ENCODE measurements at regions not wholly inside any gene's neighbourhood (a gene's known extent, or its start where the extent isn't known, plus 50 kb on each side); places are given as distances from the start of the nearest gene placed in this dataset.

DNA sequence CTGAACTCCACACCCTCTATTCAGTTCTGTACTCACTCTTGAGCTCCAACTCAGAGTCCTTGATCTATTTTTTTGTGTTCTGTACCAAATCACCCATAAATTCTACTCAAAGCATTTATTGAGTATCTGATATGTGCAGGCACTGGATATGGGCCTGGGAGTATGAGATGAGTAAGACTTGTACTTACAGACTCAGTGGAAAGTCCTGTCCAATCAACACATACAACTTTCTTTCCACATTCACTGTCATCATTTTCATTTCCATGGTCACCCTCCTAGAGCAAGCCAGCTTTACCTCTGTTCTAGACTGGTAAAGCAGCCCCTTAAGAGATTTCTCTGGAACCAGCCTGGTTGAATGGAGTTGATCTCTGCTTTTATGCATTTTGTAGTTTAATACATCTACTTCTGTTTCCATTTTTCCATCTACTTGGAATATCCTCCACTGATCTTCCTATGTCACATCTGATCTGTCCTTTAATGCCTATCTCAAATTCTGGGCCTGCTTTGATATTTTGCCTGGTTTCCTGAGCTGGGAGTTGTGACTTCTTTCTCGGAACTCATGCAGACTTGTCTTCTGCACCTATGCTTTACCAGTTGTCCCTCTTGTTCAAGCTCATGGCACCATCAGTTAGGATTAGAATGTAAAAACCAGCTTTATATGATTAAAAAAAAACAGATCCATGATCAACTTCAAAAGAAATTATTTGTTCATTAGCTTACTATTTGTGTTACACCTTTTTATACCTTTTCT lies 96.9 kb upstream of the GLS start:
- DNase-seq (ENCODE audit: low read depth in 3 of 3), result no peak

GRCh38 chr2:190785334-190785733 lies 95.3 kb upstream of the GLS start:
- DNase-seq (ENCODE audit: low read depth in 3 of 3), result no peak

DNA sequence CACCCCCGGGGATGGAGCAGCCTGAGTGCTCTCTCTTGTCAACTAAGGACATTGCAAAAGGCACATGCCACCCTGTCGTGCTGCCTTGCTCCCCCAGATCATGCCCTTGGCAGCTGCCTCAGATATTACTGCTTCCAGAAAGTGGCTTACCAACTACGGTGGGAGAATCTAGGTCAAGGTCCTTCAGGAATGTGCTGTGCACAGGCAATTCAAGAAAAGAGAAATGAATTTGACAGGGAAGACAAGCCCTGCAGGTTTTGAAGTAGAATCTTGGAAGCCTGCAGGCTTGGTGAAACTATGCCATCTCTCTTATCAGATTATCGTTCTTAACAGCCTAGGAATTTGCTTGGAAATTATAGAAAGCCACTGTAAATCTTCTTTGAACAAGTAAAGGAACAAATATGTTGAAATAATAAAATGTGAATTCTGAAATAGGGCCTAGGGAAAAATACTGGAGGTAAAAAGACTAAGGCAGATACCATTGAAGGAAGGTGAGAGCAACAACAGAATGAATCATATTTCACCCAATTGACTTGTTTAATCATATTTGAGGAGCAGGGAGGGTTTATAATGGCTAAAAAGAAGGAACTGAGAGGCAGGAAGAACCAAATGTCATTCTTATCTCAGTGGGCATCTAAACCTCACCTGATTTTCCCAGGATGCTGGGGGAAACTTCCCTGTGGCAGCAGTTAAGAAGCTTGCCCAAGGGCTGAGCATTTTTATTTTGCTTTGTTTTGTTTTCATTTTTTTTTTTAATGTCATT lies 94.0 kb upstream of the GLS start:
- DNase-seq (ENCODE audit: low read depth in 3 of 3), result no peak

DNA sequence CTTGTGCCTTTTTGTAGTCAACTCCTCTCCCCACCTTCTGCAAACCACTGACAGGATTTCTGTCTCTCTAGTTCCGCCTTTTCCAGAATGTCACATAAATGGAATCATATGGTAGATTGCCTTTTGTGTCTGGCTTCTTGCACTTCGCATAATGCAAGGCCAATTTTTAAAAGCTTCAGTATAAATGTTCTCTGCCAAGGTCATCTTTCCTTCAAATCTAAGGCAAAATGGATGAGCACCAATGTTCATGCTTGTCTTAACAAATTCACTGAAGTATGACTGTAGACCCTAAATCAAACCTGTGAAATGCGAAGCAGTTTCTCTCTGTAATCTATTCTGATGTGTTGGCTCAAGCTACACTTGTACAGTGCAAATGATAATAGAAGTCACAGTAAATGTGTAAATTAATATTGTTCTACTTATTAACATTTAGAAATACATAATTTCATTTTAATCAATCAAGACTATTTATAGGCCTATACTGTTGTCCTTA lies 92.8 kb upstream of the GLS start:
- no peak for DNase-seq (ENCODE audit: low read depth in 3 of 3)

- no peak for DNase-seq (ENCODE audit: low read depth in 3 of 3)
Measured at GRCh38 chr2:190789074-190790004, 91.3 kb upstream of the GLS start.

GRCh38 chr2:190791347-190791975 lies 89.2 kb upstream of the GLS start:
- peak in 2 of 3 donors; percentile 23 to 58 for DNase-seq (ENCODE audit: low read depth in 3 of 3)

DNA sequence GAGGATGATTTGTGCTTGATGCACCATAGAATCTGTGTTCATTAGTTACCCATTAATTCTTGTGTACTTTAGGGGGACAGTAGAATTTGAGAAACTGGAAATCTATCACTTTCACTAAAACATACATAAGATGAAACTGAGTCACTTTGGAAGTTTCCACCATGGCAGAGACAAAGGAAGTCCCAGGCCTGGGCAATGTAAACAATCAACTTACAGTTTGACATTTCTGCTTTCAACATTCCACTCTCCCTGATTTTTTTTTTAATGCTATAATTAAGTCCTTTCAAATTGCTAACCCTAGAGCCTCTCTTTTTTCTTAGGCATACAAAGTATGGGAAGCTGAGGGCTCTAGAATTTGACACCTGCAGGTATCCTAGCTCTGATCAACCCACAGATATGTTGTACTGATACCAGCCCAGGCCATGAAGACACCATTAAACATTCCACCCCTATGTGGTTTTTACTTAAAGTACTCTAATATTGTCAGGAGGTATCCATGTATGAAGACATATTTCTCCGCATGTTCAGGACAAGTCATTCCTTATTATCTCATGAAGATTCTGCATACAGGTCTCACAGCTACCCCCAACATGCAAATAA lies 88.5 kb upstream of the GLS start:
- DNase-seq (ENCODE audit: low read depth in 3 of 3), result no peak

DNA sequence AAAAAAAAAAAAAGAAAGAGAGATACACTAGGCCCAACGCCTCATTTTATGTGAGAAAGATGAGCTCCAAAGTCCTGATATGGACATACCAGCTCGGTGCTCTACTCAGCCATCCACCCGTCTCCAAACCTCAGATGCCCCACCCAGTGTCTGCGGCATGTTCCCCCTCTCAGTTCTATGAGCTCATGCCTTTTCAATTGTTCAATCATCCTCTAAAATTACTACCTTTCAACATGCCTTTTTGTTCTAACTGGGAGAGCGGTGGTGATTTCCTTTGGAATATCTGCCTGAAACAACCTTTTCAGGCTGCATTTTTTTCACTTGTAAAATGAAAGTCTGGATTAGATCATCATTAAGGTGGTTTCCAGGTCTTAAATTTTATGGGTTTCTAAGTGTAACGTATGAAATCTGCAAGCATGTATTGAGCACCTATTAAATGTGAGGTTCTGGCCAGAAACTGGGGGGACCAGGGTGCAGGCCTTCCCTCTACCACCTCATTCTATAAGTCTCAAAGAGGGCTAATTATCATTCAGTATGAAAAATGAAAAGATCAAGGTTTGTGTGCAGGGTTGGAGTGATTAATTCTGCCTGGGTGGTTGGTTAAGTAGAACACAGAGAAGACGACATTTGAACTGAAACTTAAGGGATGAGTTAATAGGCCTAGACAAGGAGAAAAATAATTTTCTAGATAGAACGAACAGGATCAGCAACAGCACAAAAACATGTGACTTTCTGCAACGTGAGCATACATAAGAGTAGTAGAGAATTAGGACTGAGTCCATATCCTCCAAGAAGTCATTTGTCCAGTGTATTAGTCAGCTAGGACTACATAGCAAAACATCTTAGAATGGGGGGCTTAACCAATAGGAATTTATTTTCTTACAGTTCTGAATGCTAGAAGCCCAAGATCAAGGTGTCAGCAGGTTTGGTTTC lies 87.4 kb upstream of the GLS start:
- DNase-seq (ENCODE audit: low read depth in 3 of 3), result no peak

DNA sequence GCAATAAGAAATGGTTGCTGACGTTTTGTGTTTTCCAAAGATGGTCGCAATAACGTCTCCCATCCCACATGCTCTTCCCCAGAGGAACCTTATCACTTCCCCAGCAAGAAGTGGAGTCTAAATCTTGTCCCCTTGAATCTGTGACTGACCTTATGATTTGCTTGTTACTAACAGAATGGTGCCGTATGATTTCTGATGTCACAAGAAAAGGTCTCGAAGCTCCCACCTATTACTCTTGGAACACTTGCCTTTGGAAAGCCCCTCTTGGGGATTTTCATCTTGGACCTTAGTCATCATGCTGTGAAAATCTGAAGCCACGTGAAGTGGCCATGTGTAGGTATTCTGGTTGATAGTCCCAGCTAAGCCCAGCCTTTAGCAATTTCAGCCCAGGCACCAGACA lies 86.2 kb upstream of the GLS start:
- DNase-seq (ENCODE audit: low read depth in 3 of 3), result no peak

- no peak for DNase-seq (ENCODE audit: low read depth in 3 of 3)
Measured at GRCh38 chr2:190794790-190795189, 85.8 kb upstream of the GLS start.

GRCh38 chr2:190795686-190796085 lies 84.9 kb upstream of the GLS start:
- no peak for DNase-seq (ENCODE audit: low read depth in 3 of 3)

GRCh38 chr2:190799999-190800398 lies 80.6 kb upstream of the GLS start:
- no peak for DNase-seq (ENCODE audit: low read depth in 3 of 3)

DNA sequence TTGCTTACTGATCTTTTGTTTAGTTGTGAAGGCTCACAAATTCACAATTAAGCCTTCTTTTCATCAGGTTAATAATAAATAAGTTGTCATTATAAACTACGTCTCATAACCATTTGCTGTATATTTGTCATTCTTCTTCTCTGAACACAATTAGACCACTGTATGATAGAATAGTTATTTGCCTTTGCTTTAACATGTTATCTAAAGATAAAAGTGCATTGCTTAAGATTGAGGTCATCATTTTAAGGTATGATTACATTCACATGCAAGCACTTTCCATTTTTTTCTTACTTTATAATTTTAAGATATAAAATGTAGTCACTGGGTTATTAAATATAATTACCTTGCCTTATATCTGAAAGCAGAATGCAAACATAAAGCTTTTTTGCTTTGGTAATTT lies 80.1 kb upstream of the GLS start:
- no peak for DNase-seq (ENCODE audit: low read depth in 3 of 3)

- no peak for DNase-seq (ENCODE audit: low read depth in 3 of 3)
Measured at GRCh38 chr2:190802129-190802528, 78.5 kb upstream of the GLS start.

DNA sequence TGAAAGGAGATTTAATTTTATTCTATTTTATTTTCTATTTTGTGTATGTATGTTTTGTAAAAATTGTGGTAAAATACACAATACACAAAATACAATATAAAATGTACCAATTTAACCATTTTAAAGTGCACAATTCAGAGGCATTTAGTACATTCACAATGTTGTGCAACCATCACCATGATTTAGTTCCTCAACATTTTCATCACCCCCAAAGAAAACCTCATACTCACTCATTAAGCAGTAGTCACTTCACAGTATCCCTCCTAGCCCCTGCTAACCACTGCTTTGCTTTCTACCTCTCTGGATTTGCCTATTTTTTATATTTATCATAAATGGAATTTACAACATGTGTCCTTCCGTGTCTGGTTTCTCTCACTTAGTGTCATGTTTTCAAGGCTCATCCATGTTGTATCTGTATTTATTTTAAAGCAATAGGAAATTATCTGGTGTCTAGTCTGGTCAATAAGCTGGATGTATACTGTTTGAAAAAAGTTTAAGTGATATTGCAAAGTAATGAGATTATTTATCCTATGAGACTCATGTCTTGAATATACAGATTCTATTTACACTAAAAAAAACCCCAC lies 77.9 kb upstream of the GLS start:
- no peak for DNase-seq (ENCODE audit: low read depth in 3 of 3)

- DNase-seq (ENCODE audit: low read depth in 3 of 3), result no peak
Measured at GRCh38 chr2:190804182-190804795, 76.3 kb upstream of the GLS start.

DNA sequence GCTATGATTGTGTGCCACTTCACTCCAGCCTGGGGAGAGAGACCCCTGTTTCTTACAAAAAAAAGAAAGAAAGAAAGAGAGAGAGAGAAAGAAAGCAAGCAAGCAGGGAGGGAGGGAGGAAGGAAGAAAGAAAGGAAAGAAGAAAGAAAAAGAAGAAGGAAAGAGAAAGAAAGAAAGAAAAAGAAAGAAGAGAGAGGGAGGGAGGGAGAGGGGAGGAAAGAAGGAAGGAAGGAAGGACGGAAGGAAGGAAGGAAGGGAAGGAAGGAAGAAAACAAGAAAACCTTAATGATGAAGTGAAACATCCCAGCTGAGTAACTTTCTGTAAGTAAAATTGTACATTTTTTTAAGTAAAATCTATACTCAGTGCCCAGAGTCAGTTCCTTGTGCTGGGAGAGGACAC lies 75.5 kb upstream of the GLS start:
- DNase-seq (ENCODE audit: low read depth in 3 of 3), result no peak

DNA sequence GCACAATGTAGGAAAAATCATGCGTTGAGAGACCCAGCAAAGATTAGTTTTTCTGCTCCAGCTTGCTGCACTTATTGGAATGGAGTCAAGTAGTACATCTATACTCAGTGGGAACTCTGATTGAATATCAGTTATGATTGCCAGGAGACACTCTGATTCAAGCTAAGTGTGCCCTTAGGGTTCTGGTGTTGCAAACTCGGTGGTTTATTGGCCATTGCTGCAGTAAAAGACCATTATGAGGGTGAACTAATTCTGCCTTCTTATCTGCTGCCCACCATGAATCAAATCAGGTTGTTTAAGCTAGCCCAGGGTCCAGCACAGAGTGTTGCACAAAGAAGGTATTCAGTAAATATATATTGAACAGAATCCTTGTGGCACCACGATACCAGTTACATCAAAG lies 74.8 kb upstream of the GLS start:
- no peak for DNase-seq (ENCODE audit: low read depth in 3 of 3)

DNA sequence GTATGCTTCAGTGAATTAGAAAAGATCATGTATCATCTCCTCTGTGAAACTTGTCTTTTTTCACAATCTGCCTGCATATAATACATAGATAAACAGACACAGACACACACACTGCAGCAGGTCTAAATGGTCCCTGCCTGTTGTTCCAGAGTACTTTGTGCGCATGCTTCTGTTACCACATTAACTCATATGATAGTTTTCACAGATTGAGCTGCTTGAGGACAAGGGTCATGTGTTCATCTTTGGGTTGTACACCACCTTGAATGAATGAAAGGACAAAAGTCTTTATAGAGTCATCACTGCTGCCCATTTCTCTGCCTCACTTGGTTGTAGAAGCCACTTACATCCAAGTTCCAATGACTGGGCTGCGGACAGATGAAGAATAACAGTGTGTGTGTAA lies 72.7 kb upstream of the GLS start:
- DNase-seq (ENCODE audit: low read depth in 3 of 3), result no peak
